ENCODE measurements at regions not wholly inside any gene's neighbourhood (a gene's known extent, or its start where the extent isn't known, plus 50 kb on each side); places are given as distances from the start of the nearest gene placed in this dataset.
A peak's percentile ranks its signal among the peaks of the same experiment; 100 is the strongest.

DNA sequence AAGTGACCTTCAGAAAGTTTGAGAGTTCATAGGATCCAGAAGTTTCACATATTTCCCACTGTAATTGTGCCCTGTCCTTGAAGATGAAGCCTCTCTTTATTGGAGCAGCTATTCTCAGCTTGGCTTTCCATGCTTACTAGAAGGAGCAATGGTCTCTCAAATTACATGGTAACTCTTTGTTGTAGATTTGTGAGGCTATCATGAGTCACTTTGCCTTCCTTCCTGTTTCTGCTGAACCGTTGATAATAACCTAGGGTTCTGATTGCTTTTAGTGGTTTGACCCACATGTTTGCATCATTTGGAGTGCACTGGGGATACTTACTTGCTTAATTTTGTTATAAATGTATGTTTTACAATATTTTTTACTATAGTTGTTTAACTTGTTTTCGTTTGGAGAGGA lies 772.9 kb upstream of the SLITRK6 start:
- Histone ChIP-seq H3K9me3 (ENCODE audit: control insufficient read depth, insufficient read depth, low read length) (no peaks in the 10 kb centered on the region), H3K27me3 (ENCODE audit: control insufficient read depth, insufficient read depth, low read length) (no peaks in the 10 kb centered on the region), H3K4me3 (ENCODE audit: low read depth, low read length) (no peak overlapping the region), H3K27ac (ENCODE audit: low read depth, low read length) (no peak overlapping the region)
- CTCF ChIA-PET, result no interaction called here
- POLR2A ChIA-PET, result no interaction called here
- peak; percentile 21 for DNase-seq (ENCODE audit: low read depth, low spot score)
- TF ChIP-seq, protein P1, sequence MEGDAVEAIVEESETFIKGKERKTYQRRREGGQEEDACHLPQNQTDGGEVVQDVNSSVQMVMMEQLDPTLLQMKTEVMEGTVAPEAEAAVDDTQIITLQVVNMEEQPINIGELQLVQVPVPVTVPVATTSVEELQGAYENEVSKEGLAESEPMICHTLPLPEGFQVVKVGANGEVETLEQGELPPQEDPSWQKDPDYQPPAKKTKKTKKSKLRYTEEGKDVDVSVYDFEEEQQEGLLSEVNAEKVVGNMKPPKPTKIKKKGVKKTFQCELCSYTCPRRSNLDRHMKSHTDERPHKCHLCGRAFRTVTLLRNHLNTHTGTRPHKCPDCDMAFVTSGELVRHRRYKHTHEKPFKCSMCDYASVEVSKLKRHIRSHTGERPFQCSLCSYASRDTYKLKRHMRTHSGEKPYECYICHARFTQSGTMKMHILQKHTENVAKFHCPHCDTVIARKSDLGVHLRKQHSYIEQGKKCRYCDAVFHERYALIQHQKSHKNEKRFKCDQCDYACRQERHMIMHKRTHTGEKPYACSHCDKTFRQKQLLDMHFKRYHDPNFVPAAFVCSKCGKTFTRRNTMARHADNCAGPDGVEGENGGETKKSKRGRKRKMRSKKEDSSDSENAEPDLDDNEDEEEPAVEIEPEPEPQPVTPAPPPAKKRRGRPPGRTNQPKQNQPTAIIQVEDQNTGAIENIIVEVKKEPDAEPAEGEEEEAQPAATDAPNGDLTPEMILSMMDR (IDR thresholded peaks at IDR 0.05; ENCODE audit: low read depth, low read length), result no peak

DNA sequence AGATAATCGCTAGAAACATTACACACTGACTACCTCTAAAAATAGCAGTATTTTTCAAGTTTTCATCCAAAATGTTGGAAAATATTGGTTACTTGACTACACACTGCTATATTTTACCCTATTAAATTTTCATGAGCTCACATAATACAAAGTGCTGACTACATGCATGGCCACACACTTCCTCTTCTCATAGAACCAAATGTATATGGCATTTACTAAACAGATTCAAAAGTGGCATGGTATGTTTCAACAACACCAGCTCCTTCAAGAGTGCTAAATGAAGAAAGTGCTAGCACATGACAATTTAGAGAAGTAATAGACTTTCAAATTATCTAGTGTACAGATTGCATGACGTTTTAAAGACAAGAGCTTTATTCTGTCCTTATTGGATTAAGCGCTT lies 780.4 kb upstream of the SLITRK6 start:
- no peak overlapping the region for H3K27ac ChIP-seq (ENCODE audit: low read depth, low read length)
- no peak for DNase-seq (ENCODE audit: low read depth, low spot score)
- CTCF ChIA-PET, result interaction anchor here (0.6 kb wide), 1 partner anchor 521 kb away, joined by 3 read pairs; no protein-coding TSS in a partner anchor
- TF ChIP-seq, protein P1 (IDR thresholded peaks at IDR 0.05; ENCODE audit: low read depth, low read length), result no peak
- no peak overlapping the region for H3K4me3 ChIP-seq (ENCODE audit: low read depth, low read length)
- POLR2A ChIA-PET, result no interaction called here
- no peaks in the 10 kb centered on the region for H3K9me3 ChIP-seq (ENCODE audit: control insufficient read depth, insufficient read depth, low read length)
- H3K27me3 ChIP-seq (ENCODE audit: control insufficient read depth, insufficient read depth, low read length), result no peaks in the 10 kb centered on the region

DNA sequence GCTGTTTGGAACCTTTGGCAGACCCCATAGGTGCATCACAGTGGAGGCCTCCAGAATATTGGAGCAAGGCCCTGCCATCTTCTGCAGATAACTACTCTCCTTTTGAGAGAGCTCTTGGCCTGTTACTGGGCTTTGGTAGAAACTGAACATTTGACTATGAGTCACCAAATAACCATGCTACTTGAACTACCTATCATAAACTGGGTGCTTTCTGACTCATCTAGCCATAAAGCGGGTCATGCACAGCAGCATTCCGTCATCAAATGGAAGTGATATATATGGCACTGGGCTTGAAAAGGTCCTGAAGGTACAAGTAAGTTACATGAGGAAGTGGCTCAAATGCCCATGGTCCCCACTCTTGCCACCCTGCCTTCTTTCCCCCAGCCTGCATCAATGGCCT lies 782.5 kb upstream of the SLITRK6 start:
- Histone ChIP-seq H3K27me3 (ENCODE audit: control insufficient read depth, insufficient read depth, low read length) (no peaks in the 10 kb centered on the region), H3K4me3 (ENCODE audit: low read depth, low read length) (no peak overlapping the region), H3K27ac (ENCODE audit: low read depth, low read length) (no peak overlapping the region), H3K9me3 (ENCODE audit: control insufficient read depth, insufficient read depth, low read length) (no peaks in the 10 kb centered on the region)
- no peak for DNase-seq (ENCODE audit: low read depth, low spot score)
- POLR2A ChIA-PET, result no interaction called here
- TF ChIP-seq, protein P1 (IDR thresholded peaks at IDR 0.05; ENCODE audit: low read depth, low read length), result no peak
- CTCF ChIA-PET, result no interaction called here

DNA sequence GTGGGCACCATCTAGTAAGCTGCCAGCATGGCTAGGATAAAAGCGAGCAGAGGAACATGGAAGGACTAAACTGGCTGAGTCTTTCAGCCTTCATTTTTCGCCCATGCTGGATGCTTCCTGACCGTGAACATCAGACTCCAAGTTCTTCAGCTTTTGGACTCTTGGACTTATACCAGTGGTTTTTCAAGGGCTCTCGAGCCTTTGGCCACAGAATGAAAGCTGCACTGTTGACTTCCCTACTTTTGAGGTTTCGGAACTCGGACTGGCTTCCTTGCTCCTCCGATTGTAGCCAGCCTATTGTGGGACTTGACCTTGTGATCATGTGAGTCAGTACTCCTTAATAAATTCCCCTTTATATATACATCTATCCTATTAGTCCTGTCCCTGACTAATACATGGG lies 785.1 kb upstream of the SLITRK6 start:
- H3K9me3 ChIP-seq (ENCODE audit: control insufficient read depth, insufficient read depth, low read length), result no peaks in the 10 kb centered on the region
- no peaks in the 10 kb centered on the region for H3K27me3 ChIP-seq (ENCODE audit: control insufficient read depth, insufficient read depth, low read length)
- no peak overlapping the region for H3K27ac ChIP-seq (ENCODE audit: low read depth, low read length)
- no peak for DNase-seq (ENCODE audit: low read depth, low spot score)
- CTCF ChIA-PET, result no interaction called here
- TF ChIP-seq, protein P1 (IDR thresholded peaks at IDR 0.05; ENCODE audit: low read depth, low read length), result no peak
- no peak overlapping the region for H3K4me3 ChIP-seq (ENCODE audit: low read depth, low read length)
- POLR2A ChIA-PET, result no interaction called here

DNA sequence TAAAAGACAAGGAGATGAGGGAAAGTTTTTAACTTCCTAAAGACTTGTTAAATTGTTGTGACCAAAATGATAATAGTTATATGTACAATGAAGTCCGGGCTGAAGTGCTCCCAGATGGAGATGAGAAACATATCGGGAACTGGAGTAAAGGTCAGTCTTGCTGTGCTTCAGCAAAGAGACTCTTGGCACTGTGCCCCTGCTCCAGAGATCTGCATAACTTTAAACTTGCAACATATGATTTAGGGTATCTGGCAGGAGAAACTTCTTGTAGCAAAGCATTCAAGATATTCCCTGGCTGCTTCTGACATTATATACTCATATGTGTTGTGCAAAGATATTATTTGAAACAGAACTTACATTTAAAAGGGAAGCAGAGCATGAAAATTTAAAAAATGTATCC lies 786.6 kb upstream of the SLITRK6 start:
- POLR2A ChIA-PET, result no interaction called here
- no peak overlapping the region for H3K4me3 ChIP-seq (ENCODE audit: low read depth, low read length)

More for the DNA sequence above, 786.6 kb upstream of the SLITRK6 start:
- Histone ChIP-seq H3K9me3 (ENCODE audit: control insufficient read depth, insufficient read depth, low read length) (no peaks in the 10 kb centered on the region), H3K27me3 (ENCODE audit: control insufficient read depth, insufficient read depth, low read length) (no peaks in the 10 kb centered on the region), H3K27ac (ENCODE audit: low read depth, low read length) (no peak overlapping the region)
- peak; percentile 89 for DNase-seq (ENCODE audit: low read depth, low spot score)
- TF ChIP-seq, protein P1 (IDR thresholded peaks at IDR 0.05; ENCODE audit: low read depth, low read length), result no peak
- CTCF ChIA-PET, result no interaction called here
